H1 (cell line): ENCODE measurements at regions not wholly inside any gene's neighbourhood (a gene's known extent, or its start where the extent isn't known, plus 50 kb on each side); places are given as distances from the start of the nearest gene placed in this dataset.

ENCODE experiments used
- CTCF ChIA-PET: fragments of 300-600 bp; sonication (Branson Sonifier 250); formaldehyde crosslinking; loops from one replicate; lab custom pipeline; 2021; ENCODE audit not compliant: partially characterized antibody; lab: Charles Lee
- POLR2A ChIA-PET: fragments of 300-600 bp; sonication (Branson Sonifier 250); formaldehyde crosslinking; loops from one replicate; lab custom pipeline; 2021; ENCODE audit warnings: inconsistent platforms; ENCODE audit not compliant: partially characterized antibody; lab: Charles Lee
- DNase-seq, 2 experiments: peaks; one replicate each; pipeline versions ENCODE4 v3.0.0 to v3.0.0-alpha.2; 2010 to 2022; ENCODE audit warnings: low spot score in 2 of 2, low read depth in 1 of 2, mixed read lengths in 1 of 2
- FAIRE-seq: peaks from 2 replicates; lab custom pipeline; 2011; peaks lifted over from hg19 to GRCh38; lab: Jason Lieb, UNC
- H2AFZ ChIP-seq: 2 replicates; pipeline ENCODE4 v1.8.1; 2012; ENCODE audit warnings: low read length, inconsistent platforms
- H2AK5ac ChIP-seq: 2 replicates; pipeline ENCODE4 v1.6.1; 2013; ENCODE audit warnings: low read depth, low read length
- H2BK120ac ChIP-seq: replicated peaks from 2 replicates; pipeline ENCODE3; 2013; ENCODE audit warnings: low read depth, low read length, inconsistent platforms
- H2BK12ac ChIP-seq: 2 replicates; pipeline ENCODE4 v1.6.1; 2013; ENCODE audit warnings: low read depth, low read length
- H2BK15ac ChIP-seq: 2 replicates; pipeline ENCODE4 v1.6.1; 2013; ENCODE audit warnings: low read length
- H2BK20ac ChIP-seq: 2 replicates; pipeline ENCODE4 v1.6.1; 2013; ENCODE audit warnings: low read length
- H2BK5ac ChIP-seq: 2 replicates; pipeline ENCODE4 v1.6.1; 2013; ENCODE audit warnings: low read depth, low read length
- H3K14ac ChIP-seq: 2 replicates; pipeline ENCODE4 v1.6.1; 2013; ENCODE audit warnings: inconsistent platforms; ENCODE audit not compliant: insufficient read length
- H3K18ac ChIP-seq: 2 replicates; pipeline ENCODE4 v1.6.1; 2013; ENCODE audit warnings: low read length; ENCODE audit errors: extremely low read depth
- H3K23ac ChIP-seq: 2 replicates; pipeline ENCODE4 v1.6.1; 2013; ENCODE audit warnings: inconsistent platforms; ENCODE audit not compliant: insufficient read length
- H3K23me2 ChIP-seq: 2 replicates; pipeline ENCODE4 v1.6.1; 2013; ENCODE audit warnings: low read depth, low read length
- H3K27ac ChIP-seq: 2 replicates; pipeline ENCODE4 v1.6.1; 2011; ENCODE audit warnings: low read depth, low read length, inconsistent platforms
- H3K27me3 ChIP-seq, 4 experiments: replicated peaks in 1 of 4; 1 replicate in 1 of 4; 2 replicates in 3 of 4; pipeline versions ENCODE4 v1.6.1 to v1.8.1; 2011 to 2013; ENCODE audit warnings: low read length in 3 of 4, mild to moderate bottlenecking in 3 of 4, inconsistent platforms in 2 of 4, mixed read lengths in 2 of 4, moderate library complexity in 1 of 4; ENCODE audit not compliant: control insufficient read depth in 3 of 4, insufficient read depth in 3 of 4; ENCODE audit errors: extremely low read depth in 1 of 4
- H3K36me3 ChIP-seq, 4 experiments: 2 replicates each; pipeline versions ENCODE4 v1.6.1 to v1.8.1; 2011 to 2013; ENCODE audit warnings: mild to moderate bottlenecking in 4 of 4, low read length in 3 of 4, moderate library complexity in 2 of 4, control low read depth in 1 of 4, inconsistent platforms in 1 of 4; ENCODE audit not compliant: insufficient read depth in 4 of 4, control insufficient read depth in 2 of 4
- H3K4ac ChIP-seq: replicated peaks from 2 replicates; pipeline ENCODE3; 2013; ENCODE audit warnings: low read length, low read depth, mixed read lengths, inconsistent platforms; ENCODE audit not compliant: insufficient read length
- H3K4me1 ChIP-seq, 4 experiments: replicated peaks in 1 of 4; 1 replicate in 1 of 4; 2 replicates in 3 of 4; pipeline versions ENCODE4 v1.6.1 to v1.8.1; 2011 to 2013; ENCODE audit warnings: low read length in 3 of 4, inconsistent platforms in 2 of 4, mixed read lengths in 1 of 4; ENCODE audit not compliant: insufficient read depth in 4 of 4, control insufficient read depth in 3 of 4
- H3K4me2 ChIP-seq, 2 experiments: 2 replicates each; pipeline versions ENCODE4 v1.6.1 to v1.8.1; 2011 to 2013; ENCODE audit warnings: low read depth in 2 of 2, low read length in 2 of 2, control low read depth in 1 of 2, inconsistent platforms in 1 of 2, mild to moderate bottlenecking in 1 of 2; ENCODE audit not compliant: insufficient read depth in 1 of 2
- H3K4me3 ChIP-seq, 4 experiments: fragments of 200-600, 300-600 bp in 1 of 4; sonication (generic), shearing (Covaris generic), sonication (Bioruptor Twin) in 1 of 4; 2 replicates each; pipeline versions ENCODE4 v1.5.1 to v1.8.1; 2011 to 2016; ENCODE audit warnings: low read length in 4 of 4, low read depth in 3 of 4, control low read depth in 2 of 4, inconsistent platforms in 2 of 4, mild to moderate bottlenecking in 2 of 4, mixed read lengths in 1 of 4, moderate library complexity in 1 of 4; ENCODE audit not compliant: insufficient read depth in 2 of 4; ENCODE audit errors: extremely low read depth in 1 of 4
- H3K56ac ChIP-seq: replicated peaks from 2 replicates; pipeline ENCODE3; 2013; ENCODE audit warnings: low read depth, mild to moderate bottlenecking, mixed read lengths, low read length, inconsistent platforms; ENCODE audit not compliant: insufficient read length
- H3K79me1 ChIP-seq: 2 replicates; pipeline ENCODE4 v1.6.1; 2013; ENCODE audit warnings: low read depth, low read length, control low read depth
- H3K79me2 ChIP-seq, 2 experiments: 2 replicates each; pipeline versions ENCODE4 v1.6.1 to v1.8.1; 2012 to 2013; ENCODE audit warnings: low read length in 2 of 2, mild to moderate bottlenecking in 2 of 2, inconsistent platforms in 1 of 2; ENCODE audit not compliant: insufficient read depth in 2 of 2, control insufficient read depth in 1 of 2
- H3K9ac ChIP-seq, 4 experiments: replicated peaks in 1 of 4; 1 replicate in 1 of 4; 2 replicates in 3 of 4; pipeline versions ENCODE4 v1.6.1 to v1.8.1; 2011 to 2013; ENCODE audit warnings: low read depth in 3 of 4, low read length in 3 of 4, control low read depth in 2 of 4, mild to moderate bottlenecking in 2 of 4, moderate library complexity in 2 of 4, inconsistent platforms in 1 of 4; ENCODE audit errors: extremely low read depth in 1 of 4
- H3K9me3 ChIP-seq, 2 experiments: 2 replicates each; pipeline versions ENCODE4 v1.6.1 to v1.8.1; 2012 to 2013; ENCODE audit warnings: mild to moderate bottlenecking in 2 of 2, moderate library complexity in 2 of 2, control low read depth in 1 of 2, inconsistent platforms in 1 of 2, low read depth in 1 of 2, low read length in 1 of 2, mixed read lengths in 1 of 2; ENCODE audit not compliant: insufficient read depth in 2 of 2
- H4K20me1 ChIP-seq, 2 experiments: replicated peaks in 1 of 2; 2 replicates each; pipeline versions ENCODE3 to v1.8.1; 2011 to 2013; ENCODE audit warnings: inconsistent platforms in 2 of 2, low read length in 2 of 2, mild to moderate bottlenecking in 1 of 2; ENCODE audit not compliant: insufficient read depth in 2 of 2, control insufficient read depth in 1 of 2
- H4K5ac ChIP-seq: 2 replicates; pipeline ENCODE4 v1.6.1; 2013; ENCODE audit warnings: low read length, low read depth, mixed read lengths, inconsistent platforms; ENCODE audit not compliant: insufficient read length
- H4K8ac ChIP-seq: 2 replicates; pipeline ENCODE4 v1.8.0; 2013; ENCODE audit warnings: mild to moderate bottlenecking, moderate library complexity, low read length, inconsistent platforms; ENCODE audit not compliant: insufficient read depth; ENCODE audit errors: extremely low read depth
- H4K91ac ChIP-seq: replicated peaks from 2 replicates; pipeline ENCODE3; 2013; ENCODE audit warnings: low read length, mixed read lengths, inconsistent platforms; ENCODE audit not compliant: insufficient read length
- CHD1 ChIP-seq: IDR thresholded peaks from 2 replicates; pipeline ENCODE4 v1.6.1; 2012; ENCODE audit warnings: low read depth, low read length, improper control_type of control experiment
- CREB1 ChIP-seq: IDR thresholded peaks from 2 replicates; pipeline ENCODE4 v1.6.1; 2012; ENCODE audit warnings: inconsistent platforms
- EP300 ChIP-seq, 2 experiments: IDR thresholded peaks; 1 replicate in 1 of 2; 2 replicates in 1 of 2; pipeline ENCODE4 v1.6.1; 2011 to 2012; ENCODE audit warnings: low read depth in 2 of 2, low read length in 2 of 2, mild to moderate bottlenecking in 2 of 2, borderline replicate concordance in 1 of 2, inconsistent platforms in 1 of 2, moderate library complexity in 1 of 2
- EZH2 ChIP-seq: fragments of 200-600 bp; sonication (generic); IDR thresholded peaks from 2 replicates; pipeline ENCODE4 v1.7.1; 2012; ENCODE audit warnings: low read depth, mild to moderate bottlenecking, moderate library complexity, low read length, inconsistent platforms; ENCODE audit not compliant: severe bottlenecking
- GABPA ChIP-seq: IDR thresholded peaks from 2 replicates; pipeline ENCODE4 v1.6.1; 2011; ENCODE audit warnings: mild to moderate bottlenecking, low read length, moderate library complexity, borderline replicate concordance; ENCODE audit not compliant: insufficient read depth
- KDM4A ChIP-seq: IDR thresholded peaks from one replicate; pipeline ENCODE4 v1.7.1; 2012; ENCODE audit warnings: low read depth, mild to moderate bottlenecking, moderate library complexity, low read length, inconsistent platforms; ENCODE audit not compliant: severe bottlenecking
- MAFK ChIP-seq: IDR thresholded peaks from 2 replicates; pipeline ENCODE4 v1.6.1; 2012; ENCODE audit warnings: low read depth, mild to moderate bottlenecking, improper control_type of control experiment, low read length
- PHF8 ChIP-seq: fragments of 200-600 bp; sonication (generic); conservative IDR thresholded peaks from 2 replicates; pipeline ENCODE4 v1.7.1; 2012; ENCODE audit warnings: low read depth, mild to moderate bottlenecking, inconsistent platforms, low read length, moderate library complexity
- RFX5 ChIP-seq: IDR thresholded peaks from 2 replicates; pipeline ENCODE4 v1.6.1; 2011; ENCODE audit warnings: low read depth, low read length, improper control_type of control experiment, borderline replicate concordance
- RXRA ChIP-seq: IDR thresholded peaks from 2 replicates; pipeline ENCODE4 v1.6.1; 2011; ENCODE audit warnings: low read depth, mild to moderate bottlenecking, low read length, moderate library complexity; ENCODE audit not compliant: insufficient read depth
- TAF7 ChIP-seq: optimal IDR thresholded peaks from 2 replicates; pipeline ENCODE3; 2011; ENCODE audit warnings: low read depth, mild to moderate bottlenecking, inconsistent platforms, low read length, moderate library complexity, borderline replicate concordance
- WGBS, 2 experiments: shearing (Covaris generic) in 1 of 2; methylation state at CpG; one replicate each; pipeline versions ENCODE4 v1.1.6 to v1.1.7; 2013 to 2015; ENCODE audit warnings: low lambda C conversion rate in 2 of 2, mixed read lengths in 2 of 2, inconsistent platforms in 1 of 2, low coverage in 1 of 2, missing lambda C conversion rate in 1 of 2; ENCODE audit not compliant: insufficient replicate concordance in 2 of 2, insufficient coverage in 1 of 2, insufficient read length in 1 of 2; ENCODE audit errors: extremely low coverage in 1 of 2, missing lambda C conversion rate in 1 of 2; 5-methylcytosine and 5-hydroxymethylcytosine counted together

GRCh38 chr4:19266566-19266965, 985.1 kb upstream of the SLIT2 start:
- no peak for FAIRE-seq
- Histone ChIP-seq H4K5ac (no peak overlapping the region), H3K14ac (no peak overlapping the region), H3K4me2 (no peak overlapping the region), H4K91ac (no peak overlapping the region), H3K4me1 (no peaks in the 10 kb centered on the region), H4K8ac (no peak overlapping the region), H4K20me1 (no peaks in the 10 kb centered on the region), H3K27ac (no peak overlapping the region), H3K36me3 (no peaks in the 10 kb centered on the region), H2BK120ac (no peak overlapping the region), H3K18ac (no peak overlapping the region), H3K79me1 (no peaks in the 10 kb centered on the region), H2AK5ac (no peak overlapping the region), H2BK12ac (no peak overlapping the region), H2BK5ac (no peak overlapping the region), H3K23ac (no peak overlapping the region), H3K4ac (no peak overlapping the region), H3K27me3 (no peaks in the 10 kb centered on the region), H3K79me2 (no peaks in the 10 kb centered on the region), H3K23me2 (no peaks in the 10 kb centered on the region), H3K56ac (no peak overlapping the region)
- 100% methylated on average over 2 of the region's 2 CpGs; no CpG with 5 or more reads in 1 of the 2 experiments for WGBS, 2 experiments
- TF ChIP-seq CREB1 (no peak), KDM4A (no peak), RFX5 (no peak), MAFK (no peak), GABPA (no peak), PHF8 (no peak), TAF7 (no peak), EZH2 (no peak), EP300 (IDR thresholded peaks at IDR 0.05; ENCODE audit: borderline replicate concordance in 1 of 2, low read depth in 2 of 2, low read length in 2 of 2) (no peak), CHD1 (no peak), RXRA (no peak)
- TF ChIP-seq, all 59 proteins: peak for 0
- Histone ChIP-seq H2BK20ac (no peak overlapping the region; the same call in 1 of the 2 replicates), H3K4me3 (no peak overlapping the region), H2AFZ (peak overlapping the region; percentile 84), H3K9me3 (no peaks in the 10 kb centered on the region), H2BK15ac (no peak overlapping the region), H3K9ac (no peak overlapping the region)
- DNase-seq: no peak
- CTCF ChIA-PET: interaction anchor here (1.0 kb wide), 1 partner anchor 19 kb away, joined by 3 read pairs; no protein-coding TSS in a partner anchor
- POLR2A ChIA-PET: no interaction called here
